ENCODE measurements at regions not wholly inside any gene's neighbourhood (a gene's known extent, or its start where the extent isn't known, plus 50 kb on each side); places are given as distances from the start of the nearest gene placed in this dataset.
"Not testable (repeated sequence)": the region's sequence is repeated elsewhere in the genome, so short reads cannot be mapped to it uniquely, and the experiment has no call there.

GRCh38 chr14:71753126-71753830 is 179.0 kb upstream of the RGS6 start:
- peak; percentile 40 to 57 for DNase-seq (ENCODE audit: extremely low read depth in 1 of 2, low read depth in 1 of 2)

DNA sequence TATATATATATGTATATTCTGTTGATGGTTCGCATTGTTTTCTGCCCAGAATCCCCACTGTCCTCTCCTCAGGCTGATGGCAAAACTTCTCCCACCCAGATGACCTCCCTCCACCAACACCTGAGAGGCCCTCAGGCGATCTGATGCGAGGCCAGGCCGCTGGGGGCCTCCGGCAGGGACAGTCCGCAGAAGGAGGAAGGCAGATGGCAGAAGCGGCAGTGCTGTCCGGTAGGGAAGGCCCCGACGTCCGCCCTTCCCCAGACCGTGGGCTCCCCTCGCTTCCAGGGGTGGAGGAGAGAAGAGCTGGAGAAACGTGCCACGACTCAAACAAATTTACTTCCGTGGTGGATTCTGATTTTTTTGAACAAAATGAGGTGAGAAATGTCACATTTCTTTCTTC is 178.3 kb upstream of the RGS6 start:
- no peak for DNase-seq (ENCODE audit: extremely low read depth in 1 of 2, low read depth in 1 of 2)

DNA sequence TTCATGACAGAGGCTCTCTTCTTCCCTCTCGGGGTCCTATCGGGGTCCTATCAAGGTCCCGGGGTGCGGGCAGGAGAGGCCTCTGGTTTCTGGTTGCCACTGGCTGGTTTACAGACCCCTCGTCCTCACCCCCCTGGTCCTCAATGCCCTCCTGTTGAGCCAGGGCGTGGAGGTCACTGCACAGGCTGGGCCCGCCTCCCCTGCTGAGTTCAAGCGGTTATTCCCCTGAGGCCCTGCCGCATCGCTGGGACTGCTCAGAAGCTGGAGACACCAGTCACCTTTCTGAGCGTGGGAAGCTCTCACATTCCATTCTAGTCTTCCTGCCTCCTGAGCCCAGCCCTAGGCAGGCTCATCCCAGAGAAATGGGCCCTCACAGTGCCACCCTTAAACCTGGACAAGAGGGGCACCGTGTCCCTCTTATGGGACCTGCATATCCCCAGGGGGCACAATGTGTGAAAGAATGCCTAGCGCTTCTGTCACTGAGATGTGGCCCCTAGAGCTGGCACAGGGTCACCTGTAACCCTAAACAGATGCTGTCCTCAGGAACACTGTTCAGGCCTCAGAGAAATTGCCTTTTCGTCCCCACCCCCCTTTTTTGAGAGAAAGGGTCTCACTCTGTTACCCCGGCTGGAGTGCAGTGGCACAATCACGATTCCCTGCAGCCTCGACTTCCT is 177.7 kb upstream of the RGS6 start:
- DNase-seq (ENCODE audit: extremely low read depth in 1 of 2, low read depth in 1 of 2), result no peak

GRCh38 chr14:71758229-71758951 is 173.8 kb upstream of the RGS6 start:
- no peak for DNase-seq (ENCODE audit: extremely low read depth in 1 of 2, low read depth in 1 of 2)

- no peak for DNase-seq (ENCODE audit: extremely low read depth in 1 of 2, low read depth in 1 of 2)
Measured at GRCh38 chr14:71762575-71762974, 169.7 kb upstream of the RGS6 start.

GRCh38 chr14:71764701-71765382 is 167.4 kb upstream of the RGS6 start:
- no peak for DNase-seq (ENCODE audit: extremely low read depth in 1 of 2, low read depth in 1 of 2)

GRCh38 chr14:71765505-71765904 is 166.7 kb upstream of the RGS6 start:
- DNase-seq (ENCODE audit: extremely low read depth in 1 of 2, low read depth in 1 of 2), result no peak

- no peak for DNase-seq (ENCODE audit: extremely low read depth in 1 of 2, low read depth in 1 of 2)
Measured at GRCh38 chr14:71770431-71770830, 161.8 kb upstream of the RGS6 start.

DNA sequence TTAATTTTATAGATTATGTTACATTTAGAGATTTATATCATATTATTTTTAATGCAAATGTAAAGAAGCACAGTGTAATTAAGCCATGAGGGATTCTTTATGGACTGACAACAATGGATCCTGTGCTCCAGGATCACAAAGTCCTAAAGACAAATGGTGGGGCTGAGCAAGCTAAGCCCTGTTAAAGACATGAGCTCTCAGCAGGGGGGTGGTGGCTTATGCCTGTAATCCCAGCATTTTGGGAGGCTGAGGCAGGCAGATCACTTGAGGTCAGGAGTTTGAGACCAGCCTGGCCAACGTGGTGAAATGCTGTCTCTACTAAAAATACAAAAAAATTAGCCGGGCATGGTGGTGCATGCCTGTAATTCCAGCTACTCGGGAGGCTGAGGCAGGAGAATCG is 160.8 kb upstream of the RGS6 start:
- not testable (repeated sequence) for DNase-seq (ENCODE audit: extremely low read depth in 1 of 2, low read depth in 1 of 2)

GRCh38 chr14:71771996-71772395 is 160.2 kb upstream of the RGS6 start:
- not testable (repeated sequence) for DNase-seq (ENCODE audit: extremely low read depth in 1 of 2, low read depth in 1 of 2)

- DNase-seq (ENCODE audit: extremely low read depth in 1 of 2, low read depth in 1 of 2), result no peak
Measured at GRCh38 chr14:71773898-71774481, 158.2 kb upstream of the RGS6 start.

- no peak for DNase-seq (ENCODE audit: extremely low read depth in 1 of 2, low read depth in 1 of 2)
Measured at GRCh38 chr14:71776471-71777360, 155.5 kb upstream of the RGS6 start.

DNA sequence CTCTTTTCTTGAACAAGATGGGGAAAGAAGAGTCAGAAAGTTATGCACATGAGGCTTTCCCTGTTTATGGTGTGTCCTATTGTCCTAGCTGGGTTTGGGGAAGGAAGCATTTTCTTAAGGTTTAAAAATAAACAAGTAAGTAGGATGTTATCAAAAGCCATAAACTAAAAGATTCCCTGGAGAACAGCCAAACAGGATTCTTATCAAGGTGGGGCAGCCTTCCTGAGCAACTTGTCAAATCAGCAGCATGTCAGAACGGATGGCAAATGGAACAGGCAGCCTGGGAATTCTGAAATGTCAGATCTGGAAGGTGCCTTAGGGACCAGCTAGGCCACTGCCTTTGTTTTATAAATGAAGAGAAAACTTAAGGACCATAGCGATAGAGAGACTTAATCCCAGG is 152.2 kb upstream of the RGS6 start:
- DNase-seq (ENCODE audit: extremely low read depth in 1 of 2, low read depth in 1 of 2), result no peak

DNA sequence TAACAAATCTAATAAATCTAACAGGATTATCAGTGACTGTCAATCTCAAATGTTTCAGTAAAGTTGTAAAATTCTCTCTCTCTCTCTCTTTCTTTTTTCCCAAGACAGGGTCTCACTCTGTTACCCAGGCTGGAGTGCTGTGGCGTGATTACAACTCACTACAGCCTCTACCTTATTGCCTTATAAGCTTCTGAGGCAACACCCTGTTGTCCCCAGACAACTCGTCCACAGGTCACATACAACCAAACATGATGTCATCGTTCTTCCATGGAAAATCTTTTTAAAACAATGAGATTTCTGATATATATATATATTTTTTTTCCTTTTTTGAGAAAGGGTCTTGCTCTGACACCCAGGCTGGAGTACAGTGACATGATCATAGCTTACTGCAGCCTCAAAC is 151.4 kb upstream of the RGS6 start:
- DNase-seq (ENCODE audit: extremely low read depth in 1 of 2, low read depth in 1 of 2), result no peak

DNA sequence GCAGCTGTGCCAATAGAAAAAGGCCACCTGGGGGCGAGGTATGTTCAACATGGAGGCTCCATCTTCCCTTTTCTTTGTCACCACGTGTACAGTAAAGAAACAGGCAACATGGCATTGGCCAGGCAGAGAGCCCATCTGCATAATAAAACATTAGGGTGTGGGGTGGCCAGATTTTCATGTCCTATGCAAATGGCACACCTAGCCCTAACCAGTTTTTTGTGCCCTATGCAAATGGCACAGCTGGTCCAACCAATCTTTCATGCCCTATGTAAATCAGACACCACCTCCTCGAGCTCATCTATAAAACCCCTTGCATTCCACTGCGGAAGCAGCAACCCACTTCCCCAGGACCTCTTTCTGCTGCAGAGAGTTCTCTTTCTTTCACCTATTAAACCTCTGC is 149.1 kb upstream of the RGS6 start:
- DNase-seq (ENCODE audit: extremely low read depth in 1 of 2, low read depth in 1 of 2), result no peak

DNA sequence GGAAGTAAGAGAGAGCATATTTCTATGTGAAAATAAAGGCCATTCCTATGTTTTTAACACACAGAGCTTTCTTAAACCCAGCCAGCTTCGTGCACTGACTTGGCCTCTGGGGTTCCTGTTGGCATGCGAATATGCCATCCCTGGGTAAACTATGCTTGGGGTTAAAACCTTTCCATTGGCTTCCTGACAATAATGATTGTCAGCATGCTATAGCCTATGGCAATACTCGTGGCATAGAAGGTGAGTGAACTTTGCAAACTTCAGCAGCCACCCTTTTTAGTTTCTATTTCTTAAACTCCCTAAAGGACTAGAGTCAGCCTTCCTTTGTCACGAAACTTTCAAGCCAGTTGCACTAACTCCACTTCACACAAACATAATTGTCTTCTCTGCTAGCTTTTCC is 148.4 kb upstream of the RGS6 start:
- no peak for DNase-seq (ENCODE audit: extremely low read depth in 1 of 2, low read depth in 1 of 2)

DNA sequence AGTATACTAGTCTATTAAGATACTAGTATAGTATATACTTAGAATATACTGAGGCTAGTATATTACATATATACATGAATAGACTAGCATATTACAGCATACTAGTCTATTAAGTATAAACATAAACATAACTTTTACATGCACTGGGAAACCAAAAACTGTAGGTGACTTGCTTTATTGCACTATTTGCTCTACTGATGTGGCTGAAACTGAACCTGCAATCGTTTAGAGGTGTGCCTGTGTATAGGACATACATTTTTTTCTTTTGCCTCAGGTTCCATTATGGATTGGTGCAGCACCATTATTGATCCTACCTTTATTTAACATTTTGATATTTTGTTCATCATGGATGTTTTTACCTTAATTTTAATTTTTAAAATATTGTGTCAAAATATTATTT is 143.2 kb upstream of the RGS6 start:
- no peak for DNase-seq (ENCODE audit: extremely low read depth in 1 of 2, low read depth in 1 of 2)

DNA sequence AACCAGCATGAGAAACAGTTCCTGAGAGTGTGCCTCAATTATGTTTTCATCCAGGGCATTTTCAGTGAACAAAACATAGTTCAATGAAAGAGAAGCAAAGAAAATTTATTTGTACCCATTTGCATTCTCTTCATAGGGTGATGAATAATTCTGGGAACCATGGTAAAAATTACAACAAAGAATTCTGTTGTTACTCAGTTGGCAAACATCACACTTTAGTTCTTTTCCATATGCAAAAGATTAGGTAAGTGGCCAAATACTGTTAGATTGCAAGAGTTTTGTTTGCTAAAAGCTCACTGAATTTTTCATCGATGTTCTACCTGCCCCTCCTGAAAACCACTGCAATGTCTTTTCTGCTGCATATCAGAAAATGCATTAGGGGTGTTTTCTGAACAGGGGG is 132.4 kb upstream of the RGS6 start:
- no peak for DNase-seq (ENCODE audit: extremely low read depth in 1 of 2, low read depth in 1 of 2)

DNA sequence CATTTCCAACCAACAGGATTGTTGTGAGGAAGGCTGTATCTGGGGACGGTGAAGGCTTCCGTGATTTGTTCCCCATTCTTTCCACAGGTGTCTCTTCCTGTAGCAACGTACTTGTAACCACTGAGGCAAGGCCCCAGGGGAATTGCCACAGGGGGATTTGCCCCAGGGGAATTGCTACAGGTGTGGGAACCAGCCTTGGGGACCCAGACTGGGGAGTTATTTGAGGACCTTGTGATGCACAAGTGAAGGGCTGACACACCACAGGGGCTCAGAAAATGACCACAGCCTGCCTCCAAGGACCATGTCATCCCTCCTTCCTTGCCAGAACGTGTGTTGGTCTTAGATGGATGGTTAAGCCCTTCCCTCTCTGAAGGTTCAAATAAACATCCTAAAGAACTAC is 131.4 kb upstream of the RGS6 start:
- DNase-seq (ENCODE audit: extremely low read depth in 1 of 2, low read depth in 1 of 2), result no peak
